Testis (tissue), 2 donors: ENCODE measurements at regions not wholly inside any gene's neighbourhood (a gene's known extent, or its start where the extent isn't known, plus 50 kb on each side); places are given as distances from the start of the nearest gene placed in this dataset.

Experiments used
- CTCF ChIP-seq, 3 experiments: fragments of 450-650 bp in 2 of 3; fragments of 200-600 bp in 1 of 3; sonication (generic) in 1 of 3; IDR thresholded peaks; one replicate each; pipeline ENCODE4 v1.5.1; 2016 to 2019; ENCODE audit warnings: antibody characterized with exemption in 3 of 3, mild to moderate bottlenecking in 2 of 3, moderate library complexity in 1 of 3
- POLR2A ChIP-seq: fragments of 450-650 bp; IDR thresholded peaks from one replicate; pipeline ENCODE4 v1.6.1; 2017; ENCODE audit warnings: antibody characterized with exemption, mild to moderate bottlenecking, moderate library complexity

- TF ChIP-seq CTCF (IDR thresholded peaks at IDR 0.05), result no peak
- TF ChIP-seq POLR2A, result no peak
Observed at GRCh38 chr4:106583567-106583966, 215.0 kb upstream of the GIMD1 start.
